ENCODE measurements at regions not wholly inside any gene's neighbourhood (a gene's known extent, or its start where the extent isn't known, plus 50 kb on each side); places are given as distances from the start of the nearest gene placed in this dataset.
"Not testable (repeated sequence)": the region's sequence is repeated elsewhere in the genome, so short reads cannot be mapped to it uniquely, and the experiment has no call there.

- not testable (repeated sequence) for H3K23ac ChIP-seq (ENCODE audit: low read depth, low read length, poor library complexity); H3K18ac ChIP-seq (ENCODE audit: low read length); H4K91ac ChIP-seq (ENCODE audit: low read depth, low read length, poor library complexity); H2AFZ ChIP-seq (ENCODE audit: low read length); H3K4ac ChIP-seq (ENCODE audit: low read length); H3K79me1 ChIP-seq (ENCODE audit: low read depth, low read length); H3K14ac ChIP-seq (ENCODE audit: low read length); H2BK12ac ChIP-seq (ENCODE audit: low read length); H3K9me3 ChIP-seq (replicated peaks in 1 of 2; ENCODE audit: control insufficient read depth in 2 of 2, insufficient read depth in 1 of 2, low read depth in 1 of 2, low read length in 2 of 2); H2AK5ac ChIP-seq (ENCODE audit: low read depth, low read length); H2BK5ac ChIP-seq (ENCODE audit: low read length); H3K4me2 ChIP-seq (ENCODE audit: insufficient read depth, low read length, poor library complexity, severe bottlenecking); H2BK15ac ChIP-seq (ENCODE audit: low read length); H3K27ac ChIP-seq (replicated peaks; ENCODE audit: low read length); H3K36me3 ChIP-seq (replicated peaks in 1 of 2; ENCODE audit: control insufficient read depth in 2 of 2, insufficient read depth in 2 of 2, low read length in 2 of 2); H2BK120ac ChIP-seq (ENCODE audit: low read depth, low read length); H3K4me1 ChIP-seq (ENCODE audit: control insufficient read depth in 2 of 2, insufficient read depth in 1 of 2, low read depth in 1 of 2, low read length in 2 of 2); H4K8ac ChIP-seq (ENCODE audit: low read depth, low read length); H3K4me3 ChIP-seq (ENCODE audit: low read length in 2 of 2); H3K9ac ChIP-seq (ENCODE audit: low read depth, low read length, poor library complexity); H3K27me3 ChIP-seq (ENCODE audit: control insufficient read depth in 3 of 3, insufficient read depth in 3 of 3, low read depth in 1 of 3, low read length in 3 of 3)
- no CpG with 5 or more reads among the region's 16 CpGs for WGBS, 2 donors (ENCODE audit: extremely low coverage in 2 of 2, insufficient read length in 2 of 2, insufficient replicate concordance in 1 of 2)
- DNase-seq (ENCODE audit: low spot score): peak; percentile 29
Observed at GRCh38 chr16:46383581-46383980, 237.6 kb downstream of the SHCBP1 start.

GRCh38 chr16:46382791-46383541 is 238.2 kb downstream of the SHCBP1 start:
- not testable (repeated sequence) for H3K27ac ChIP-seq (replicated peaks; ENCODE audit: low read length); H3K23ac ChIP-seq (ENCODE audit: low read depth, low read length, poor library complexity); H3K36me3 ChIP-seq (replicated peaks in 1 of 2; ENCODE audit: control insufficient read depth in 2 of 2, insufficient read depth in 2 of 2, low read length in 2 of 2); H3K4ac ChIP-seq (ENCODE audit: low read length); H3K14ac ChIP-seq (ENCODE audit: low read length); H3K18ac ChIP-seq (ENCODE audit: low read length); H2BK5ac ChIP-seq (ENCODE audit: low read length); H3K27me3 ChIP-seq (ENCODE audit: control insufficient read depth in 3 of 3, insufficient read depth in 3 of 3, low read depth in 1 of 3, low read length in 3 of 3); H3K4me3 ChIP-seq (ENCODE audit: low read length in 2 of 2); H3K79me1 ChIP-seq (ENCODE audit: low read depth, low read length); H4K8ac ChIP-seq (ENCODE audit: low read depth, low read length); H3K9me3 ChIP-seq (replicated peaks in 1 of 2; ENCODE audit: control insufficient read depth in 2 of 2, insufficient read depth in 1 of 2, low read depth in 1 of 2, low read length in 2 of 2); H2BK15ac ChIP-seq (ENCODE audit: low read length); H2AK5ac ChIP-seq (ENCODE audit: low read depth, low read length); H4K91ac ChIP-seq (ENCODE audit: low read depth, low read length, poor library complexity); H3K4me1 ChIP-seq (ENCODE audit: control insufficient read depth in 2 of 2, insufficient read depth in 1 of 2, low read depth in 1 of 2, low read length in 2 of 2); H2AFZ ChIP-seq (ENCODE audit: low read length); H3K4me2 ChIP-seq (ENCODE audit: insufficient read depth, low read length, poor library complexity, severe bottlenecking); H3K9ac ChIP-seq (ENCODE audit: low read depth, low read length, poor library complexity); H2BK12ac ChIP-seq (ENCODE audit: low read length); H2BK120ac ChIP-seq (ENCODE audit: low read depth, low read length)
- peak; percentile 60 for DNase-seq (ENCODE audit: low spot score)
- no CpG with 5 or more reads among the region's 32 CpGs for WGBS, 2 donors (ENCODE audit: extremely low coverage in 2 of 2, insufficient read length in 2 of 2, insufficient replicate concordance in 1 of 2)

GRCh38 chr16:46382079-46382478 is 239.1 kb downstream of the SHCBP1 start:
- H4K91ac ChIP-seq (ENCODE audit: low read depth, low read length, poor library complexity); H3K36me3 ChIP-seq (replicated peaks in 1 of 2; ENCODE audit: control insufficient read depth in 2 of 2, insufficient read depth in 2 of 2, low read length in 2 of 2); H3K4me3 ChIP-seq (ENCODE audit: low read length in 2 of 2); H2BK5ac ChIP-seq (ENCODE audit: low read length); H3K4ac ChIP-seq (ENCODE audit: low read length); H3K27ac ChIP-seq (replicated peaks; ENCODE audit: low read length); H3K14ac ChIP-seq (ENCODE audit: low read length); H3K4me1 ChIP-seq (ENCODE audit: control insufficient read depth in 2 of 2, insufficient read depth in 1 of 2, low read depth in 1 of 2, low read length in 2 of 2); H3K27me3 ChIP-seq (ENCODE audit: control insufficient read depth in 3 of 3, insufficient read depth in 3 of 3, low read depth in 1 of 3, low read length in 3 of 3); H4K8ac ChIP-seq (ENCODE audit: low read depth, low read length); H2BK15ac ChIP-seq (ENCODE audit: low read length); H2BK120ac ChIP-seq (ENCODE audit: low read depth, low read length); H3K9me3 ChIP-seq (replicated peaks in 1 of 2; ENCODE audit: control insufficient read depth in 2 of 2, insufficient read depth in 1 of 2, low read depth in 1 of 2, low read length in 2 of 2); H3K79me1 ChIP-seq (ENCODE audit: low read depth, low read length); H2BK12ac ChIP-seq (ENCODE audit: low read length); H3K18ac ChIP-seq (ENCODE audit: low read length); H2AFZ ChIP-seq (ENCODE audit: low read length); H3K9ac ChIP-seq (ENCODE audit: low read depth, low read length, poor library complexity); DNase-seq (ENCODE audit: low spot score); H2AK5ac ChIP-seq (ENCODE audit: low read depth, low read length); H3K23ac ChIP-seq (ENCODE audit: low read depth, low read length, poor library complexity); H3K4me2 ChIP-seq (ENCODE audit: insufficient read depth, low read length, poor library complexity, severe bottlenecking): not testable (repeated sequence)
- WGBS, 2 donors (ENCODE audit: extremely low coverage in 2 of 2, insufficient read length in 2 of 2, insufficient replicate concordance in 1 of 2): no CpG with 5 or more reads among the region's 17 CpGs

DNA sequence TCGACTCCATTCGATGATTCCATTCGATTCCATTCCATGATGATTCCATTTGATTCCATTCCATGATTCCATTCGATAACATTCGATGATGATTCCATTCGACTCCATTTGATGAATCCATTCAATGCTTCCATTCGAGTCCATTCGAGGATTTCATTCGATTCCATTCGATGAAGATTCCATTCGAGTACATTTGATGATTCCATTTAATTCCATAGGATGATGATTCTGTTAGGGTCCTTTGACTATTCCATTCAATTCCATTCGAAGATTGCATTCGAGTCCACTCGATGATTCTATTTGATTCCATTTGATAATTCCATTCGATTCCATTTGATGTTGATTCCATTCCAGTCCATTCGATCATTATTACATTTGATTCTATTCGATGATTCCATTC is 239.8 kb downstream of the SHCBP1 start:
- not testable (repeated sequence) for H2BK15ac ChIP-seq (ENCODE audit: low read length); H2AK5ac ChIP-seq (ENCODE audit: low read depth, low read length); H3K4me2 ChIP-seq (ENCODE audit: insufficient read depth, low read length, poor library complexity, severe bottlenecking); H3K4me1 ChIP-seq (ENCODE audit: control insufficient read depth in 2 of 2, insufficient read depth in 1 of 2, low read depth in 1 of 2, low read length in 2 of 2); H3K27ac ChIP-seq (replicated peaks; ENCODE audit: low read length); H4K8ac ChIP-seq (ENCODE audit: low read depth, low read length); H3K23ac ChIP-seq (ENCODE audit: low read depth, low read length, poor library complexity); H3K79me1 ChIP-seq (ENCODE audit: low read depth, low read length); H2BK12ac ChIP-seq (ENCODE audit: low read length); H3K4me3 ChIP-seq (ENCODE audit: low read length in 2 of 2); H2BK120ac ChIP-seq (ENCODE audit: low read depth, low read length); H3K27me3 ChIP-seq (ENCODE audit: control insufficient read depth in 3 of 3, insufficient read depth in 3 of 3, low read depth in 1 of 3, low read length in 3 of 3); H3K9me3 ChIP-seq (replicated peaks in 1 of 2; ENCODE audit: control insufficient read depth in 2 of 2, insufficient read depth in 1 of 2, low read depth in 1 of 2, low read length in 2 of 2); H3K9ac ChIP-seq (ENCODE audit: low read depth, low read length, poor library complexity); H3K14ac ChIP-seq (ENCODE audit: low read length); H3K18ac ChIP-seq (ENCODE audit: low read length); H4K91ac ChIP-seq (ENCODE audit: low read depth, low read length, poor library complexity); H3K4ac ChIP-seq (ENCODE audit: low read length); H3K36me3 ChIP-seq (replicated peaks in 1 of 2; ENCODE audit: control insufficient read depth in 2 of 2, insufficient read depth in 2 of 2, low read length in 2 of 2); H2BK5ac ChIP-seq (ENCODE audit: low read length); H2AFZ ChIP-seq (ENCODE audit: low read length)
- DNase-seq (ENCODE audit: low spot score): peak; percentile 24
- no CpG with 5 or more reads among the region's 17 CpGs for WGBS, 2 donors (ENCODE audit: extremely low coverage in 2 of 2, insufficient read length in 2 of 2, insufficient replicate concordance in 1 of 2)

Data from neuronal stem cell (in vitro differentiated cells).